ENCODE measurements at regions not wholly inside any gene's neighbourhood (a gene's known extent, or its start where the extent isn't known, plus 50 kb on each side); places are given as distances from the start of the nearest gene placed in this dataset.

- no peak for DNase-seq
Measured at GRCh38 chr10:131425752-131426533, 114.4 kb upstream of the TCERG1L start.

- DNase-seq: no peak
Measured at GRCh38 chr10:131426534-131426898, 115.0 kb upstream of the TCERG1L start.

- DNase-seq: no peak
Measured at GRCh38 chr10:131427281-131427680, 115.8 kb upstream of the TCERG1L start.

GRCh38 chr10:131427901-131428300 lies 116.4 kb upstream of the TCERG1L start:
- no peak for DNase-seq

- no peak for DNase-seq
Measured at GRCh38 chr10:131429141-131429540, 117.6 kb upstream of the TCERG1L start.

GRCh38 chr10:131429942-131430341 lies 118.4 kb upstream of the TCERG1L start:
- no peak for DNase-seq

- DNase-seq: no peak
Measured at GRCh38 chr10:131430716-131431412, 119.3 kb upstream of the TCERG1L start.

GRCh38 chr10:131431533-131431932 lies 120.0 kb upstream of the TCERG1L start:
- DNase-seq: no peak

- no peak for DNase-seq
Measured at GRCh38 chr10:131431978-131432690, 120.6 kb upstream of the TCERG1L start.

- no peak for DNase-seq
Measured at GRCh38 chr10:131433568-131433967, 122.0 kb upstream of the TCERG1L start.

- DNase-seq: no peak
Measured at GRCh38 chr10:131435232-131435631, 123.7 kb upstream of the TCERG1L start.

- DNase-seq: no peak
Measured at GRCh38 chr10:131435760-131436457, 124.4 kb upstream of the TCERG1L start.

GRCh38 chr10:131436458-131436857 lies 124.9 kb upstream of the TCERG1L start:
- DNase-seq: no peak

GRCh38 chr10:131437556-131438475 lies 126.3 kb upstream of the TCERG1L start:
- DNase-seq: no peak

- no peak for DNase-seq
Measured at GRCh38 chr10:131438665-131439064, 127.1 kb upstream of the TCERG1L start.

GRCh38 chr10:131439705-131440104 lies 128.2 kb upstream of the TCERG1L start:
- no peak for DNase-seq

GRCh38 chr10:131440405-131441360 lies 129.2 kb upstream of the TCERG1L start:
- DNase-seq: no peak

- no peak for DNase-seq
Measured at GRCh38 chr10:131442271-131442670, 130.8 kb upstream of the TCERG1L start.

- no peak for DNase-seq
Measured at GRCh38 chr10:131444286-131444685, 132.8 kb upstream of the TCERG1L start.

GRCh38 chr10:131444862-131445461 lies 133.4 kb upstream of the TCERG1L start:
- DNase-seq: no peak
